GM21515 (cell line): ENCODE measurements at regions not wholly inside any gene's neighbourhood (a gene's known extent, or its start where the extent isn't known, plus 50 kb on each side); places are given as distances from the start of the nearest gene placed in this dataset.
"Not testable (repeated sequence)": the region's sequence is repeated elsewhere in the genome, so short reads cannot be mapped to it uniquely, and the experiment has no call there.

ENCODE experiments used
- ATAC-seq: cut with Tn5 transposase; IDR thresholded peaks from one replicate; pipeline ENCODE4 v1.9.1; 2021; ENCODE audit not compliant: unreplicated experiment

DNA sequence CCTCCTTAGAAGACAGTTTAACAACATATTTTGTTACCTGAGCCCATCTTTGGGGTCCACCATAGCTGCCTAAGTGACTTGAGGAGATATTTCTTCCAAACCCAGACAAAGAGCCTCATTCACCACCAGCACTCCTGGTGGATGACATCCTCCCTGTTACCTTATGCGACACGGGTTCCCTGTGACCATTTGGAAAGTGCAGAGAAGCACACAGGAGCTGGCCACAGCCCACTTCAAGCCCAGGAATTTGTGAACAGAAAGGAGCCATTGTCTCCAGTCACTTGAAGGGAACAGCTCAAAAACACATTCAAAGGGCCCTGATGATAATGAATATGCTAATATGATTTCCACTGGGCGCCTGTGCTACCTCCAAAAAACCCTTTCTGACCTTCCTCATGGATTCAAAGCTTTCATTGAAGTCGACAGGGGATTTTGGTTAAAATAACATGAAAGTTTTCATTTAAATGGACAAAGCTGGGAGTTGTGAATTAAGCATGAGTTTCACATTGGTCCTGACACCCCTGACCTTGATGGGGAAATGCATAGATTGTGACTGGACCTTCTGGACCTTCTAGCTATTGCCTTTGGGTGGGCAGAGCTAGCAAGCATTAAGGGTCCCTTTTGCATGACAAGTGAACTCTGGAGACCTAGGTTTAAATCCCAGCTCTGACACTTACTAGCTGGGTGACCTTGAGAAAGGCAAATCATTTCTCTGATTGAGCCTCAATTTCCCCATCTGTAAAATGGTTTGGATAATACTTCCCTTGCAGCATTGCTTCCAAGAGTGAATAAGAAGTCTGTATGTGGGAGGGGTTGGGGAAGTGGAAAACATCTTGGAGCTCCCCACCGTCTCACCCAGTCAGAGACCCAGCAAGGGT is 83.3 kb upstream of the SIRPA start:
- ATAC-seq, result no peak

- ATAC-seq, result no peak
Measured at GRCh38 chr20:1810926-1811620, 84.1 kb upstream of the SIRPA start.

- no peak for ATAC-seq
Measured at GRCh38 chr20:1810572-1810925, 84.7 kb upstream of the SIRPA start.

DNA sequence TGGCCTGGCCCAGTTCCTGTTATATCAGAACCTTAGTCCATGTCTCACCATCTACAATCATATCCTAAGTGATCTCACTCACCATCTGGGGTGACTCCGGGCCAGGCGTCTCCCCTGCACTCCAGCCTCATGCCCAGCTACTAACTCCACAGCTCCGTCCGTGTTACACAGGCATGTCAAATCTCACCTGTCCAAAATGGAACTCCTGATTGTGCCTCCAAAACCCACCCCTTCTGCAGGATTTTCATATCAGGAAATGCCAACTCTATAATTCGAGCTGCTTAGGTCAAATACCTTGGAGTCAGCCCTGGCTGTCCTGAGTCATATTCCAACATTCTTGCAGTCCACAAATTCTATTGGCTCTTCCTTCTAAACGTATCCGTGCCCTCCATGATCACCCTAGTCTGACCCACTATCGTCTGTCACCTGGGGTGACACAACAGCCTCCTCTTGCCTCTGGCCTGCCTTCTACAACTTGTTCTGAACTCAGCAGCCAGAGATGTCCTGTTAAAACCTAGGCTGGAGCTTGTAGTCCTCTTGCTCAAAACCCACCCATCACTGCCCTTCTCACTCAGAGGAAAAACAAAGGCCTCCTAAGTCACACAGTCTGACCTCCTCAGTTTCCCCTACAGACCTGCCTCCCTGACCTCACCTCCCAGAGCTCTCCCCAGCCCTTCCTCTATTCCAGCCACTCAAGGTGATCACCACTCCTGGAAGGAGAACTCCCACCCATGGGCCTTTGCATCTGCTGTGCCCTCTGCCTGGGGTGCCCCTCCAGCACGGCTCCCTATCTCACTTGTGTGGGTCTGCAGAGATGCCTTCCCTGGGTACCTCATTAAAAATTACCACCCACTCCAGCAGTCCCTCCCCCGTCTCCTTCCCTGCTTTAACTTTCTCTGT is 85.3 kb upstream of the SIRPA start:
- no peak for ATAC-seq

- ATAC-seq, result no peak
Measured at GRCh38 chr20:1809131-1809572, 86.1 kb upstream of the SIRPA start.

- no peak for ATAC-seq
Measured at GRCh38 chr20:1808101-1808500, 87.1 kb upstream of the SIRPA start.

DNA sequence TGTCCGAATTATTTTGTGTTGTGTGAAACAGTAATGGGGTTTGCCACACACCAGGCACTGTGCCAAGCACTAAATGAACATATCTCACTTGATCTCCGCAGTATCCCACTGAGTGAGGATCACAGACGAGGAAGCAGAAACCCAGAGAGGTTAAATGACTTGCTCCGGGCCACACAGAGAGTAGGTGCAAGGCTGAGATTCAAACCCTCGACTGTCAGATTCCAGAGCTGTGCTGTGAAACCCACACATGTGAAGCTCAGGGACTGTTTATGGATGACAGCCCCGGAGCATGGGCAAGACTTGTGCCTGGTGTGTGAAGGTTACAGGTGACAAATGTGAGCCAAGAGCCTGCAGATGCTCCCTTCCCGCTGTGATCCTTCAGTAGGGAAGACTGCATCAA is 87.8 kb upstream of the SIRPA start:
- ATAC-seq, result no peak

DNA sequence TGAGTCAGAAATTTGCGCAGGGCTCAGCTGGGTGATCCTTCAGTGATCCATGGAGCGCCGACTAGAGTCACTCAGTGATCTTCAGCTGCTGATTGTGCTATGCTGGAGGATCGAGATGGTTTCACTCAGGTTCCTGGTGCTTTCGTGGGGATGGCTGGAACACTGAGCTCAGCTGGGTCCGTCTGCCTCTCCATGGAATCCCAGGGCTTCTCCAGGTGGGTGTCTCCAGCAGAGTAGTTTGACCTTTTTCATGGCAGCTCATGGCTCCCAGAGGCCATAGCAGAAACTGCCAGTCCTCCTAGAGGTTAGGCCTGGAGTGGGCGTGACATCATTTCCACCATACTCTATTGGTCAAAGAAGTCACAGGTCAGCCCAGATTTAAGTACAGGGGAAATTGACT is 88.8 kb upstream of the SIRPA start:
- ATAC-seq, result no peak

DNA sequence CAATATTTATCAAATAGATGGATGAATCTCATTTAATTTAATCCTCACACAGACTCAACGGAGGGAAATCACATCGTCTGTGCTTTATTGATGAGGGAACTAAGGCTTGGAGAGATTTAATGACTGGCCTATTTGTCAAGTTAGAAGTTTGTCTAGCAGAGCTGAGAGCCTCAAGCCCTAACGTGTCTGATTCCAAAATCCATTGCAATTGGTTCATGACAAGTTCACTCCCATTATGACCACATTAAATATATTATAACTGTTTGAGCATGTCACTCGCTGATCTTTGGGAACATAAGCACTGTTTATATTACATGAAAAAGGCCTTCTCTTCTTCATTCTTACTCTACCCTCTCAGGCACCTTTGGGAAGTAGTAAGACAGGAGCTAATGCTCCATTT is 89.4 kb upstream of the SIRPA start:
- no peak for ATAC-seq

GRCh38 chr20:1805161-1805581 is 90.0 kb upstream of the SIRPA start:
- ATAC-seq, result no peak

DNA sequence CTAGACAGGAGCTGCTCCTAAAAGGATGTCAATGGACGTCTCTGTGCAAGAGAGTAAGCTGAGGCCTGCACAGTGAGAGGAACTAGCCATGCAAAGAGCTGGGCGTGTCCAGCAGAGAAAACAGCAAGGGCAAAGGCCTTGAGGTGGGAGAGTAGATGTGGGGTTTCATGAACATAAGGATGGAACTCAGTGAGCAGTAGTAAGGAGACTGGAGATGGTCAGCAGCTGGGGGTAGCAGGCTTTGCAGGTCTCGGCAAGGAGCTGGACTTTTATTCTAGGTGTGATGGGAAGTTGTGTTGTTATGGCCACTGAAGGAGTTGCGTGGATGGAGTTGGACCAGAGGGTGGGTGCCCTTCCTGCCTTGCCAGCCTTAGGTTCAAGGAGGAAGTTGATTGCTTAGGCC is 90.7 kb upstream of the SIRPA start:
- ATAC-seq, result no peak

GRCh38 chr20:1803932-1804501 is 91.2 kb upstream of the SIRPA start:
- ATAC-seq, result no peak

GRCh38 chr20:1803061-1803931 is 91.9 kb upstream of the SIRPA start:
- no peak for ATAC-seq

DNA sequence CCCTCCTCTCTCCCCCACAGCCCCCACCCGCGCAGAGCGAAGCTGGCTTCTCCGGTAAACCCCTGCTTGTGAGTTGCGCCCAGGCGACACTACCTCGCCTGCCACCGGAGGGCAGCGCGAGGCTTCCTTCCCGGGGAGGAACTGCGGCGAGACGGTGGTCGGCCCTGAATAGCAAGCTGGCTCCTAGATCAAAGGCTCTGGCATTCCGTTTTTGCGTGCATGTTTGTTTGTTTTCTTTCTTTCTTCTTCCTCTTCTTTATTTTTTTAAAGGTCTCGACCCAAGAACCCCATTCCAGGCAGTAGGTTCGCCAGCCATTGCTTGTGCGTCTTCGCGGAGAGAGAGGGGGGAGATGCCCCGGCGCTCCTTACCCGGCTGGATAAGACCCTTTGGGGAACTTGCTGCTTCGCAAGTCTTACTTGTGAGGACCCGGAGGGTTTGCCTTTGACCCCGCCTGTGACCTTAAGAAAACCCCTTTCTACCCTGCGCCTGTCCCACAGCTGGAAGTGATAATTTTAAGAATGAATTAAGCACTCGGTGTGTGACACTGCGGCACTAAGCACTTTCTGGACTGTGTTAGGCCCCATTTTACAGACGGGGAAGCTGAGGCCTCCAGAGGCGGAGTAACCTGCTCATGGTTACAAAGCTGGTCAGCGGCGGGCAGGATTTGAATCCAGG is 92.7 kb upstream of the SIRPA start:
- no peak for ATAC-seq

- ATAC-seq, result no peak
Measured at GRCh38 chr20:1801929-1802306, 93.3 kb upstream of the SIRPA start.

DNA sequence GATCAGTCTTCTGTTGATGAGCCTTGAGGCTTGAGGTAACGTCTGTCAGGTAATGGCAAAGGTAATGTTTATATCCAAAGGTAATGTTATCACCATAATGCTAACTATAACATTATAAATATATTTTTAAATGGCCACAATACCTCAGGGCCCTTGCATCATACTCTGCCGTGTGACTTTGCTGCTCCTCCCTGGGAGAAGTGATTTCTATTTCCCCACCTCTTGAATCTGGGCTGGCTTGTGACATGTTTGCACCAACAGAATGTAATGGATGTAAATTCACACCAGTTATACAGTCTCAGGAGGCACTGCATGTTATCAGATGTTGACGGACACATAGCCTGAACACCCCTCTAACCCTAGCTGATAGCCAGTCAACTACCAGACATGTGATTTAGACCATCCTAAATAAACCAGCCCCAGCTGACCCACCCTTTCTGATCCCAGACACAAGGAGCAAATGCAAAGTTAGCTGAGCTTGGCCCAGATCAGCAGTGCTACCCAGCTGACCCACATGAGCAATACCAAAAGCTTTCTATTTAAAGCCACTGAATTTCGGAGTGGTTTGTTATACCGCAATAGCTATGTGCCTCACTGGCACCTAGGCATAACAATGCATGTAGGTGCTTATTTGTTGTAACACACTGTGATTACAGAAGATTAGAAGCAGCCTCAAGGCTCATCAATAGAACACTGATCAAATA is 93.8 kb upstream of the SIRPA start:
- ATAC-seq, result no peak

GRCh38 chr20:1800777-1801176 is 94.4 kb upstream of the SIRPA start:
- no peak for ATAC-seq

GRCh38 chr20:1800180-1800579 is 95.0 kb upstream of the SIRPA start:
- no peak for ATAC-seq

DNA sequence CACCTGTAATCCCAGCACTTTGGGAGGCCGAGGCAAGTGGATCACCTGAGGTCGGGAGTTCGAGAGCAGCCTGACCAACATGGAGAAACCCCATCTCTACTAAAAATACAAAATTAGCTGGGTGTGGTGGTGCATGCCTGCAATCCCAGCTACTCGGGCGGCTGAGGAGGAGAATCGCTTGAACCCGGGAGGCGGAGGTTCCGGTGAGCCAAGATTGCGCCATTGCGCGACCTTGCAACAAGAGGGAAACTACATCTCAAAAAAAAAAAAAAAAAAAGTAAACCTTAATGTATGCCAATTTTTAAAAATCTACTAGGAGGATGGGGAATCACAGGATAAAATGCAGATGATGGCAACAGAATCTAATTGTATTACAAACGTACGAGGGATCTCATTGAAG is 95.5 kb upstream of the SIRPA start:
- not testable (repeated sequence) for ATAC-seq
